IPS-18a (cell line): ENCODE measurements at regions not wholly inside any gene's neighbourhood (a gene's known extent, or its start where the extent isn't known, plus 50 kb on each side); places are given as distances from the start of the nearest gene placed in this dataset.

Source experiments
- H3K27ac ChIP-seq: one replicate; pipeline ENCODE4 v1.5.1; 2013; ENCODE audit warnings: low read length
- H3K27me3 ChIP-seq: one replicate; pipeline ENCODE4 v1.6.1; 2013; ENCODE audit warnings: mild to moderate bottlenecking, low read length; ENCODE audit not compliant: control insufficient read depth, insufficient read depth
- H3K36me3 ChIP-seq: one replicate; pipeline ENCODE4 v1.6.1; 2013; ENCODE audit warnings: low read depth, low read length; ENCODE audit not compliant: control insufficient read depth
- H3K4me1 ChIP-seq: one replicate; pipeline ENCODE4 v1.6.1; 2013; ENCODE audit warnings: low read depth, low read length; ENCODE audit not compliant: control insufficient read depth
- H3K4me3 ChIP-seq: one replicate; pipeline ENCODE4 v1.5.1; 2013; ENCODE audit warnings: low read length
- H3K9ac ChIP-seq: one replicate; pipeline ENCODE4 v1.6.1; 2013; ENCODE audit warnings: mild to moderate bottlenecking, low read length, moderate library complexity
- H3K9me3 ChIP-seq: one replicate; pipeline ENCODE4 v1.6.1; 2013; ENCODE audit warnings: low read depth, low read length; ENCODE audit not compliant: control insufficient read depth

DNA sequence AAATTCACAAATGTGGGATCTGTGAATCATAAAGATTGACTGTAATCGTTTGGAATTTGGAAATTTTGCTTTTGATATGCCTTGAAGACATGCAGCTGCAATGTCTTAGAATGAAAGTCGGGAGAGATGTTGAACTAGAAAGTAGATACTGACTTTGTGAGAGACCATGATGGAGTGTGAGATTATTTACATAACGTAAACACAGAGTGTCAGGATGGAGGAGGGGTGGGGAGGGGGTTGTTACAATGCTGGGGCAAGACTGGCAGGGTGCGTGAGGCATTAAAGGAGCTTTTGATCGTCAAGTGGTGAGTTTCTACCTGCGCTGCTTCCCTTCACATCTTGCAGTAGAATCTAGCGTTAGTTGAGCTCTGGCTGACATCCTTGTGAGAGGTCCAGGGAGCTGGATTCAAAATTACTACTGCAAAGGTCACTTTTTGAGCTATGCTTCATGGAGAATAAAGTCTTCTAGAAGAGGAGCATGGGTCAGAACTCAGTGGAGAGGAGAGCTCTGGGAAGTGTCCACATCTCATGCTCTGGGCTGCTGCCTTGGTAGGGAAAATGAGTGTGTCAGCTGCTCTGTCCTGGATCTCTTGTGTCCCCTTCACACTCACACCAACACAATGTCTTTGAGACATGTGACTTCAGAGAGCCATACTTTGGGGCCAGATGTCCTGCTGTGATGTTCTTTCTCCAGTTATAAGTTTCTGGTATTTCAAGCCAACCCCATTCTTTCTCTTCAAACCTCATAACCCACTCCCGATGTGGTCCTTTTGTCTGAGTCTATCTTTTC, 105.2 kb upstream of the CITED2 start:
- H3K27ac ChIP-seq = no peak overlapping the region
- no peak overlapping the region for H3K4me3 ChIP-seq
- no peaks in the 10 kb centered on the region for H3K9me3 ChIP-seq
- no peaks in the 10 kb centered on the region for H3K27me3 ChIP-seq
- H3K36me3 ChIP-seq = no peaks in the 10 kb centered on the region
- H3K4me1 ChIP-seq = peaks cover 68% of the 10 kb centered on the region
- no peak overlapping the region for H3K9ac ChIP-seq

DNA sequence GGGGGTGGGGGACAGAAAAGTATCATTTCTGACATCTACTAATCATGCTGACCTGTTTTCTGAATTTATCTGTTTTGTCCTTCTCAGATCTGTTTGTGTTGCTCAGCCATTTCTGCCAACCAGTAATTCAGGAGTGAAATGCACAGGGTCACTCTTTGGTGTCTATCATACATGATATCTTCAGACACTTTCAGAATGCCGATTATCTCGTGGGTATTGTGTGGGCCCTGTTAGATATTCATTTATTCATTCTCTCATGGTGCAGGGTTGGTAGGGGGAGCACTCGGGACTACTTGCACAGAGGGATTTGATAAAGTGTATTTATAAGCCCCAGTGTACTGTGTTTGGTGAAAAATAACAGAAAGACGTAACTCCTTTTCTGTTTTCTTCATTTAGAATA, 101.2 kb upstream of the CITED2 start:
- H3K9me3 ChIP-seq = no peaks in the 10 kb centered on the region
- H3K27ac ChIP-seq = no peak overlapping the region
- H3K4me1 ChIP-seq = peaks cover 69% of the 10 kb centered on the region
- no peaks in the 10 kb centered on the region for H3K27me3 ChIP-seq
- H3K4me3 ChIP-seq = no peak overlapping the region
- no peak overlapping the region for H3K9ac ChIP-seq
- H3K36me3 ChIP-seq = no peaks in the 10 kb centered on the region

DNA sequence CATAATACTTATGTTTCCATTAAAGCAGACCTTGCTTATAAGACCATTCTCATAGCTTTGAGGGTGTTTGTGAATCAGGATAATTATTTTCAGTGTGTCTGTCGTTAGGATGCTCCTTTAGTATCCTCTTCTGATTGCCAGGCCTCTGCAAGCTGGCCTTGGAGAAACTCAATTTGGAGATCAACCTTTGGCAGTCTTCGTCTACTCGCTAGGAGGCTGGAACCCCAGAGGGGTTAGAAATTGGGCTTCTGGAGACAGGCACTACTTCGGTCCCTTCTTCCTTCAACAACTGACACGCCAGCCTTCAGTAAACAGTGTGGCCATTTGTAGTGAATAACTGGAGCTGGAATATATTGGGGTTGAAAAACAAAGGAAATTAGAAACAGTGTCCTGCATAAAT, 100.8 kb upstream of the CITED2 start:
- no peak overlapping the region for H3K9ac ChIP-seq
- no peaks in the 10 kb centered on the region for H3K9me3 ChIP-seq
- H3K4me3 ChIP-seq = no peak overlapping the region
- H3K27ac ChIP-seq = no peak overlapping the region
- H3K36me3 ChIP-seq = no peaks in the 10 kb centered on the region
- peaks cover 65% of the 10 kb centered on the region for H3K4me1 ChIP-seq
- no peaks in the 10 kb centered on the region for H3K27me3 ChIP-seq

DNA sequence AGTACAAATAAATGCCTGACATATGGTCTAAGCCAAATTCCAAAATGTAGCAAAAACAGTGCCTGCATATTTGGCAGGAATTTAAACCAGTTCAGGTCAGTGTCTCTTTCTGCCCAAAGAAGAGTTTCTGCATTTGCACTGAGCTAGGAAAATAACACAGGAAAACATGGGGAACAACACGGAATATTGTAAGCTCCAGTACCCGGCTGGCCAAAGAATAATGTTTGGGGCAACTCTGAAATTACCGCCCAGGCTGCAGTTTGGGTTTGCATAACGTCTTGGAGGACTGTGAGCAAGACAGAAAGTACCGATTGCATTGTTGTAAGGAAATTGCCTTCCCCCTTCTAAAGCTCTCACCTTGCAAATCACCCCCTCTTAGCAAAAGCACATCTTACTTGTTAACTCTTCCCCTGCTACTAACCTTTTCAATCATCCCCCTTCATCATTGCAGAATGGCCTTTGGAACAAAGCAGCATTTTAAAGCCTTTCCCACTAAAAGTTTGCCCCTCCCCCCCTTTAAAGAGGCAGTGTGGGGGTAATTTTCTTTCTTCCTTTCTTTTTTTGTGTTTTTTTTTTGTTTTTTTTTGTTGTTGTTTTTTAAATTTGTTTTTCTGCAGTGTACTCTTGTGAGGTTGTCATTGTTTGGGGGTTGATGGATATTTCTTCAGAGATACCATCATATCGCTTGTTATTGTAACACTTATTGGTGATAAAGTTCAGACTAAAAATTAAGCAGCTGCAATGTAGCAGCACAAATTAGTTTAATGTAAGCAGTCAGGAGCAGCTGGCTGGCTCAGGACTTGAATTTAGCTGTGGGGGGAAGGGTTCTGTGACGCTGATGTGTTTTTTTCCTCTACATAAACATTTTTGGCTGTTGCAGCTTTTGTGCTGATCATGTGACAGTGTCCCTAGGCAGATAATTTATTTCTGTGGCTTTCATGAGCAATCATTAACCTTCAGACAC, 100.0 kb upstream of the CITED2 start:
- peak overlapping the region; percentile 67 for H3K27ac ChIP-seq
- H3K9me3 ChIP-seq = no peaks in the 10 kb centered on the region
- H3K36me3 ChIP-seq = no peaks in the 10 kb centered on the region
- H3K27me3 ChIP-seq = no peaks in the 10 kb centered on the region
- H3K9ac ChIP-seq = peak overlapping the region; percentile 38
- H3K4me3 ChIP-seq = peak overlapping the region; percentile 25
- peaks cover 57% of the 10 kb centered on the region for H3K4me1 ChIP-seq

DNA sequence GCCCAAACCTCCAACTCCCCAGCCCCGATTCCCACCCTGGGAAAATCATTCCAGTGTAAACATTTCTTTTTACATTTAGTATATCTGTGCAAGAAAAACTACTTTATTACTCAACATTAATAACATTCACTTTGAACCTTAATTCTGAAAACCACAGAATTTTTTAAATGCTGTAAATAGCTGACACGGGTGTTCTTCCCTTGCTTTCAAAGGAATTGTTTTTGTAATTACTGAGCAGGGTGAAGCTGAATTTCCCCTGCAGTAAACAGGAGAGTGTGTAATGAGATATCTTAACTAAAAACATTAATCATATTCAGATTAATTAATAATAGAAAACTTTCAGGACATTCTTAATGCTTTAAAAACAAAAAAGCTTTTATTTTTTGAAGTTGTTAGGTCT, 99.3 kb upstream of the CITED2 start:
- H3K27me3 ChIP-seq = no peaks in the 10 kb centered on the region
- peak overlapping the region; percentile 67 for H3K27ac ChIP-seq
- peaks cover 52% of the 10 kb centered on the region for H3K4me1 ChIP-seq
- H3K9ac ChIP-seq = peak overlapping the region; percentile 38
- H3K9me3 ChIP-seq = no peaks in the 10 kb centered on the region
- no peaks in the 10 kb centered on the region for H3K36me3 ChIP-seq
- H3K4me3 ChIP-seq = peak overlapping the region; percentile 25

DNA sequence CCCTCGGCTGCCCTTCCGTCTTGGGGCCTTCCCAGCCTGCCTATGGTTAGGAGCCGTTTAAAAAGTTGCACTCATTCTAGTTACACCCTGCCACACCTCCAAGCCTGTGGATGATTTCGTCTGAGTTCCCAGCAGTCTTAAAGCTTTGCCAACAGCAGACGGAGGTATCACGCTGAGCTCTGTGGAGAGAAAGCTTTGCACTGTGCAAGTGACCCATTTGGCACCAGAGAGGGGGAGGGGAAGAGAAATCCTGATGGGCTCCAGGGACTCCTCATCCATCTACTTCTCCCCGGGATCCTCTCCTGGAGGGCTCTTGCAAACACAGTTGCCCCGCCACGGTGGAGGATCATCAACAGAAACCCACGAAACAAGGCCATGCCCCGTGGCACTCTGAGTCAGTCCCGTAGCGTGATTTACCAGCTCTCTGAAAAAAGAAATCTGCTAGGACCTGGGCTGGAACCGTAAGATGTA, 98.8 kb upstream of the CITED2 start:
- Histone ChIP-seq H3K9ac (peak overlapping the region; percentile 38), H3K9me3 (no peaks in the 10 kb centered on the region), H3K27me3 (no peaks in the 10 kb centered on the region), H3K4me3 (no peak overlapping the region), H3K36me3 (no peaks in the 10 kb centered on the region), H3K4me1 (peaks cover 55% of the 10 kb centered on the region), H3K27ac (peak overlapping the region; percentile 48)

DNA sequence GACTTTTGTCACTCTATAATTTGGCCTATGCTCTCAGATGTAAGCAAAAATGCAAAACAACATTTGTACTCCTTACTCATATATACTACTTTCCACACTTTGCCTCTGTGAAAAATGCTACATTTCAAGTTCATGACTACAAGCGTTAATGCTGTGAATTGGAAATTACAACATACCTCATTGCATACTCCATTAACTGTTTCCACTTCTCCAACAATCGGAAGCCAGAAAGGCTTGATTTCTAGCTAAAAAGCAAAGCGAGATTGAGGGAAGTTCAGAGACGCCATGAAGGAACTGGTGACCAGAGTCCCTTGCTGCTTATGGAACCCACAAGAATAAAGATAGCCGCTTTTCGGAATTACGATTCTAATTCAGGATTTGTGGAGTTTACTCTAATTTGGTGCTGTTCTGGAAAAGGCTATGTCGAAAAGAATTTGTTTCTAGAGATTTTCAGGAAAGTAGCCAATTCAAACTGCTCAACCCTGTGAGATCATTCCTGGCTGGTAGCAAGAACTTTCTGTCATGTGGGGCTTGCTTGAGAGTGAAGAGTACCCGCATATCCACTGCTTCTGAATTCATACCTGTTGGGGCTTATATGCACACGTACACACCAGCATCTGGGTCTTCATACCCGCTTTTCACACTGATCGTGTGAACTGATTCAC, 98.0 kb upstream of the CITED2 start:
- Histone ChIP-seq H3K36me3 (no peaks in the 10 kb centered on the region), H3K4me3 (no peak overlapping the region), H3K9me3 (no peaks in the 10 kb centered on the region), H3K27ac (no peak overlapping the region), H3K9ac (no peak overlapping the region), H3K4me1 (peaks cover 52% of the 10 kb centered on the region), H3K27me3 (no peaks in the 10 kb centered on the region)

DNA sequence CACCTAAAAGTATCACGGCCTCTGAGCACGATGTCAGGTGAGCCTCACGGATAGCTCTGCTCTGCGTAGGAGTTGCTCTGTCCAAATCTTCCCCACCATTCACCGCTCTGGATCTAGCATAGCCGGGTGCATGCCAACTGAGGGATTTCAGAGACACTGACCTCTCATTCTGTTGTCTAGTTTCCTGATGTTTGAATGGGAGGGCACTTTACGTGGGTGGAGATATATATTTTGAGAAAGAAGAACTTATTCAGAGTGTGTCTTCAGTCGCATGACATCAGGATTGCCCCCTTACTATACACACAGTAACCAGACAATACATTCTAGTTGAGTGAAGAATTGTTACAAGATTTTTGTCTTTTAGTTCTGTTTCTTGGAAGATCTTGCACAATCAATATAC, 96.5 kb upstream of the CITED2 start:
- no peak overlapping the region for H3K9ac ChIP-seq
- H3K36me3 ChIP-seq = no peaks in the 10 kb centered on the region
- H3K27me3 ChIP-seq = no peaks in the 10 kb centered on the region
- peaks cover 40% of the 10 kb centered on the region for H3K4me1 ChIP-seq
- H3K9me3 ChIP-seq = no peaks in the 10 kb centered on the region
- no peak overlapping the region for H3K4me3 ChIP-seq
- no peak overlapping the region for H3K27ac ChIP-seq

DNA sequence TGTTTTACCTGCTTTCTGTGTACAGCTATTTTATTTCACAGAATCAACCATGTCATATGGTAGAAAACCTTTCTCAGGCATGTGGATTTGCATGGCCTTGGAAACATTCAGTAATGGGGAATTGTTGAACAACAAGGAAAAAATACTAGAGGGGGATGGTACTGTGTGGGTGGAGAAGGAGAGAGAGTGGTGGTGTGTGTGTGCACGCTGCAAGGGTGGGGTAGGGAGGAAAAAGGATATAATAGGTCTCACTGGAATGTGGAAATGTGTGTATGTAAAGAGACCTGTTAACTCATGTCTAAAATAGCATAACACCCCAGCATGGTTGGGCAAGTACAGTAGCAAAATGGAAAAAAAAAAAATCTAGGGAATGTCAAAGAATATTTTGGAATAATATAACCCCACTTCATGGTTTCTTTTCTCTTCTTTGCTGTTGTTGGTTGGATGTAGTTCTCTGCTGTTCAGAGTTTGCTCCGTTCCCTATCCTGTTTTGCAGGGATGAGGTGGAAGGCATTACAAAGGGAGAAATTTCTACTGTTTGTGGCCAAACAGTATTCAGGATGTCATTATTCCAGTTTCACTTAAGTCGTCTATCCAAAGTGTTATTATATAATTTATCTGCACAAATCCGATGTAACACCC, 93.9 kb upstream of the CITED2 start:
- peaks cover 14% of the 10 kb centered on the region for H3K4me1 ChIP-seq
- no peak overlapping the region for H3K4me3 ChIP-seq
- H3K9ac ChIP-seq = no peak overlapping the region
- no peaks in the 10 kb centered on the region for H3K36me3 ChIP-seq
- no peak overlapping the region for H3K27ac ChIP-seq
- H3K9me3 ChIP-seq = no peaks in the 10 kb centered on the region
- H3K27me3 ChIP-seq = no peaks in the 10 kb centered on the region

DNA sequence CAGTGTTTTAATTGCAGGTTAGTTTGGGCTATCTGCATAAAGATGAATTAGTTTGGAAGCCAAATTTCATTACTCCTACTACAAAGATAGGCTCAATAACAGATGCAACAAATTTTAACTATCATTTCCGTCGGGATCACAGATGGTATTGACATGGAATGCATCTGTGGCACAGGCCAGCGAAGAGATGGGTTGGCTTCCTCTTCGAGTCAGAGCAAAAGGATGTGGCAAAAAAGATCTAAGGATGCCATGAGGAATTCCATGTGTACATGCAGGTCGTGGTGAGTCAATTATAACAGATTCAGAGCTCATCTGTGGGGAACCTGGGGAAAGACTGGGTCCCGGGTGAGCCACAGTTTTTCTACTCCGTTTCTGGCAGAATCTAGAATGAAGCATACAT, 83.0 kb upstream of the CITED2 start:
- Histone ChIP-seq H3K4me3 (no peak overlapping the region), H3K27me3 (no peaks in the 10 kb centered on the region), H3K9ac (no peak overlapping the region), H3K36me3 (no peaks in the 10 kb centered on the region), H3K9me3 (no peaks in the 10 kb centered on the region), H3K27ac (no peak overlapping the region), H3K4me1 (no peaks in the 10 kb centered on the region)
